ENCODE measurements at regions not wholly inside any gene's neighbourhood (a gene's known extent, or its start where the extent isn't known, plus 50 kb on each side); places are given as distances from the start of the nearest gene placed in this dataset.

DNA sequence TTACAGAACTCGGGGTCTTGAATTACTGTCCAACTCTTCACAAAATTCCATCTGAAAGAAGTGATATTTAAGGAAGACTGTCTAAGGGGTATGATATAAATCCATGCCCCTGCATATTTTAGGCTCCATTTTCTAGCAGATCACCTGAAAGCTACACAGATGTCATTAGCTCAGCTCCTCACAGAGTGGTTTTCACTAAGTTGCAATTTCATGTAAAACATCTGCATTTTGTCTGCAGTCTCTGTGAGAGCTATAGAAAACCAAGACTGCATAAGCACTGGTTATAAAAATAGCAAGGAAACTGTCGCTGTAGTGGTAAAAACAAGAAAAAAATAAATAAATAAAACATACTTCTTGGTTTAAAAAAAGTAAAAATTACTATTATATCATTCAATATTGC, 103.4 kb downstream of the RPL27A start:
- H3K4me1 ChIP-seq (ENCODE audit: low read length) = no peaks in the 10 kb centered on the region
- H3K79me2 ChIP-seq (ENCODE audit: low read length) = no peaks in the 10 kb centered on the region
- H3K4me2 ChIP-seq (ENCODE audit: low read depth, low read length, poor library complexity, severe bottlenecking) = no peak overlapping the region
- DNase-seq = no peak
- no peaks in the 10 kb centered on the region for H3K9me3 ChIP-seq (ENCODE audit: low read length)
- no peak overlapping the region for H3K27ac ChIP-seq (ENCODE audit: low read length)
- H3K4me3 ChIP-seq (ENCODE audit: low read length) = no peak overlapping the region
- H3K9me2 ChIP-seq (replicated peaks; ENCODE audit: insufficient read depth, low read length) = no peaks in the 10 kb centered on the region
- no peaks in the 10 kb centered on the region for H3K36me3 ChIP-seq (ENCODE audit: insufficient read depth, low read length)
- no peaks in the 10 kb centered on the region for H4K20me1 ChIP-seq (ENCODE audit: insufficient read depth, low read depth, low read length)
- no peak overlapping the region for H2AFZ ChIP-seq (ENCODE audit: low read length)
- no peaks in the 10 kb centered on the region for H3K27me3 ChIP-seq (ENCODE audit: low read length)
- no peak overlapping the region for H3K9ac ChIP-seq (ENCODE audit: low read length)

DNA sequence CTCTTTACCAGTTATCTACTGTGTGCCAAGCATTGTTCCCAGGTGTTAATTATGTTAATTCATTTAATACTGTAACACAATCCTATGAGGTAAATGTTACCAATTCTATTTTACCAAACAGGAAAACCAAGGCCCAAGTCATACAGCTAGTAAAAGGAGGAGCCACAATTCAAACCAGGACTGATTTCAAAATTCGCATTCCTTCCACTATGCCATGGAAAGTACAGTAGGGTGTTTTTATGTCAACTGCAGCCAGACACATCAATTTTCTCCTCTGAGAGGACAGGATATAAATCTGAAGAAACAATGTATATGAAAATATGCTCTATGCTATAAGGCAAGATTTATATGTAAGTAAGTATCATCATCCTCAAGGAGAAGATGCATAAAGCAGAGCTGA, 104.3 kb downstream of the RPL27A start:
- Histone ChIP-seq H3K9me3 (ENCODE audit: low read length) (no peaks in the 10 kb centered on the region), H3K4me3 (ENCODE audit: low read length) (no peak overlapping the region), H3K27ac (ENCODE audit: low read length) (no peak overlapping the region), H3K4me1 (ENCODE audit: low read length) (no peaks in the 10 kb centered on the region), H3K9ac (ENCODE audit: low read length) (no peak overlapping the region), H3K4me2 (ENCODE audit: low read depth, low read length, poor library complexity, severe bottlenecking) (no peak overlapping the region), H2AFZ (ENCODE audit: low read length) (no peak overlapping the region), H3K27me3 (ENCODE audit: low read length) (no peaks in the 10 kb centered on the region), H3K9me2 (replicated peaks; ENCODE audit: insufficient read depth, low read length) (no peaks in the 10 kb centered on the region), H3K36me3 (ENCODE audit: insufficient read depth, low read length) (no peaks in the 10 kb centered on the region), H4K20me1 (ENCODE audit: insufficient read depth, low read depth, low read length) (no peaks in the 10 kb centered on the region), H3K79me2 (ENCODE audit: low read length) (no peaks in the 10 kb centered on the region)
- no peak for DNase-seq

GRCh38 chr11:8787372-8787771, 104.8 kb downstream of the RPL27A start:
- Histone ChIP-seq H3K9me2 (replicated peaks; ENCODE audit: insufficient read depth, low read length) (no peaks in the 10 kb centered on the region), H3K4me2 (ENCODE audit: low read depth, low read length, poor library complexity, severe bottlenecking) (no peak overlapping the region), H3K36me3 (ENCODE audit: insufficient read depth, low read length) (no peaks in the 10 kb centered on the region), H3K9me3 (ENCODE audit: low read length) (no peaks in the 10 kb centered on the region), H3K9ac (ENCODE audit: low read length) (no peak overlapping the region), H3K79me2 (ENCODE audit: low read length) (no peaks in the 10 kb centered on the region), H3K4me3 (ENCODE audit: low read length) (no peak overlapping the region), H3K4me1 (ENCODE audit: low read length) (no peaks in the 10 kb centered on the region), H4K20me1 (ENCODE audit: insufficient read depth, low read depth, low read length) (no peaks in the 10 kb centered on the region), H3K27ac (ENCODE audit: low read length) (no peak overlapping the region), H3K27me3 (ENCODE audit: low read length) (no peaks in the 10 kb centered on the region), H2AFZ (ENCODE audit: low read length) (no peak overlapping the region)
- no peak for DNase-seq

DNA sequence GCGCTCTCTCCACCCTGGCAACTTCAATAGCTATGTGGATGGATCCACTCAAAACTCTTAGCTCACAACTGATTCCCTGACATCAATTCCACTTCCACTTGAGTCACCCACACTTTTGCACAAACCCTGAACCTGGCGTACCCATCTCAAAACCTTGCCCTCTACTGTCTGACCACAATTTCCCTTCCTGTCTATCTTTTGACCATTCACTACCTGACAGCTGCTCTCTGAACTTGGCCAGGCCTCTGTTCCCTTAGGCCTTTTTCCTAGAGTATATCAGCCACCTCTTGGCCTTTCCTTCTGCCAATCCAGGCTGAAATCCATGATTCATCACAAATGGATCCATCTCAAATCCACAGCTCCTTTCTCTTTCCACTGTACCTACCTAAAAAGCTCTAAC, 106.0 kb downstream of the RPL27A start:
- Histone ChIP-seq H4K20me1 (ENCODE audit: insufficient read depth, low read depth, low read length) (no peaks in the 10 kb centered on the region), H3K27ac (ENCODE audit: low read length) (no peak overlapping the region), H3K9me3 (ENCODE audit: low read length) (no peaks in the 10 kb centered on the region), H3K9ac (ENCODE audit: low read length) (no peak overlapping the region), H2AFZ (ENCODE audit: low read length) (no peak overlapping the region), H3K4me1 (ENCODE audit: low read length) (no peaks in the 10 kb centered on the region), H3K9me2 (replicated peaks; ENCODE audit: insufficient read depth, low read length) (no peaks in the 10 kb centered on the region), H3K27me3 (ENCODE audit: low read length) (no peaks in the 10 kb centered on the region), H3K36me3 (ENCODE audit: insufficient read depth, low read length) (no peaks in the 10 kb centered on the region), H3K4me3 (ENCODE audit: low read length) (no peak overlapping the region), H3K4me2 (ENCODE audit: low read depth, low read length, poor library complexity, severe bottlenecking) (no peak overlapping the region), H3K79me2 (ENCODE audit: low read length) (no peaks in the 10 kb centered on the region)
- no peak for DNase-seq

GRCh38 chr11:8789864-8790263, 107.3 kb downstream of the RPL27A start:
- Histone ChIP-seq H3K9me3 (ENCODE audit: low read length) (no peaks in the 10 kb centered on the region), H3K4me1 (ENCODE audit: low read length) (no peaks in the 10 kb centered on the region), H3K36me3 (ENCODE audit: insufficient read depth, low read length) (no peaks in the 10 kb centered on the region), H4K20me1 (ENCODE audit: insufficient read depth, low read depth, low read length) (no peaks in the 10 kb centered on the region), H2AFZ (ENCODE audit: low read length) (no peak overlapping the region), H3K27me3 (ENCODE audit: low read length) (no peaks in the 10 kb centered on the region), H3K9me2 (replicated peaks; ENCODE audit: insufficient read depth, low read length) (no peaks in the 10 kb centered on the region), H3K79me2 (ENCODE audit: low read length) (no peaks in the 10 kb centered on the region), H3K27ac (ENCODE audit: low read length) (no peak overlapping the region), H3K4me2 (ENCODE audit: low read depth, low read length, poor library complexity, severe bottlenecking) (no peak overlapping the region), H3K9ac (ENCODE audit: low read length) (no peak overlapping the region), H3K4me3 (ENCODE audit: low read length) (no peak overlapping the region)
- no peak for DNase-seq

DNA sequence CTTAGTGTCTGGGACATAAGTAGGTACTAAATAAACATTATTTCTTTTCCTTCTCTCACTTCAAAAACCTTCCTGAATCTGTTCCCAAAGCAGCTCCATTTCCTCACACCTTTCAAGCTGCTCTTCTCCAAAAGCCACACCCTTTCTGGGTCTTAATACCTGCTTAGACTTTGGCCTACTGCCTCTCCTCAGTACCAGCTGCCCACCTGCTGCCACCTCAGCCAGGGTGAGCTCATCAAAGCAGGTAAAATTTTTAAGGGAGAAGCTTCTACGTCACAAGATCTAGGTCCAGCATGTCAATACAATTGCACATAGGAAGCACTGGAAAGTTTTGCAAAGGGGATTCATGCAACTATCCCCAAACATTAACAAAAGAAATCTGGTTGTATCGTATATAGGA, 108.4 kb downstream of the RPL27A start:
- H3K4me3 ChIP-seq (ENCODE audit: low read length) = no peak overlapping the region
- H4K20me1 ChIP-seq (ENCODE audit: insufficient read depth, low read depth, low read length) = no peaks in the 10 kb centered on the region
- H3K9me3 ChIP-seq (ENCODE audit: low read length) = no peaks in the 10 kb centered on the region
- no peak overlapping the region for H3K27ac ChIP-seq (ENCODE audit: low read length)
- no peaks in the 10 kb centered on the region for H3K9me2 ChIP-seq (replicated peaks; ENCODE audit: insufficient read depth, low read length)
- no peak overlapping the region for H3K4me2 ChIP-seq (ENCODE audit: low read depth, low read length, poor library complexity, severe bottlenecking)
- H3K4me1 ChIP-seq (ENCODE audit: low read length) = no peaks in the 10 kb centered on the region
- H2AFZ ChIP-seq (ENCODE audit: low read length) = no peak overlapping the region
- no peaks in the 10 kb centered on the region for H3K27me3 ChIP-seq (ENCODE audit: low read length)
- no peak overlapping the region for H3K9ac ChIP-seq (ENCODE audit: low read length)
- no peak for DNase-seq
- H3K36me3 ChIP-seq (ENCODE audit: insufficient read depth, low read length) = no peaks in the 10 kb centered on the region
- H3K79me2 ChIP-seq (ENCODE audit: low read length) = no peaks in the 10 kb centered on the region

GRCh38 chr11:8792710-8793109, 110.1 kb downstream of the RPL27A start:
- H3K27me3 ChIP-seq (ENCODE audit: low read length) = no peaks in the 10 kb centered on the region
- H3K9me2 ChIP-seq (replicated peaks; ENCODE audit: insufficient read depth, low read length) = no peaks in the 10 kb centered on the region
- no peak overlapping the region for H3K9ac ChIP-seq (ENCODE audit: low read length)
- DNase-seq = no peak
- no peak overlapping the region for H3K4me2 ChIP-seq (ENCODE audit: low read depth, low read length, poor library complexity, severe bottlenecking)
- no peak overlapping the region for H3K27ac ChIP-seq (ENCODE audit: low read length)
- H2AFZ ChIP-seq (ENCODE audit: low read length) = no peak overlapping the region
- H3K4me1 ChIP-seq (ENCODE audit: low read length) = no peaks in the 10 kb centered on the region
- no peaks in the 10 kb centered on the region for H3K9me3 ChIP-seq (ENCODE audit: low read length)
- H3K36me3 ChIP-seq (ENCODE audit: insufficient read depth, low read length) = no peaks in the 10 kb centered on the region
- H4K20me1 ChIP-seq (ENCODE audit: insufficient read depth, low read depth, low read length) = no peaks in the 10 kb centered on the region
- no peak overlapping the region for H3K4me3 ChIP-seq (ENCODE audit: low read length)
- H3K79me2 ChIP-seq (ENCODE audit: low read length) = no peaks in the 10 kb centered on the region

- no peaks in the 10 kb centered on the region for H3K79me2 ChIP-seq (ENCODE audit: low read length)
- H3K9ac ChIP-seq (ENCODE audit: low read length) = no peak overlapping the region
- H3K27me3 ChIP-seq (ENCODE audit: low read length) = no peaks in the 10 kb centered on the region
- H3K4me3 ChIP-seq (ENCODE audit: low read length) = no peak overlapping the region
- DNase-seq = no peak
- H3K4me2 ChIP-seq (ENCODE audit: low read depth, low read length, poor library complexity, severe bottlenecking) = no peak overlapping the region
- H2AFZ ChIP-seq (ENCODE audit: low read length) = no peak overlapping the region
- H3K9me3 ChIP-seq (ENCODE audit: low read length) = no peaks in the 10 kb centered on the region
- no peak overlapping the region for H3K27ac ChIP-seq (ENCODE audit: low read length)
- no peaks in the 10 kb centered on the region for H3K4me1 ChIP-seq (ENCODE audit: low read length)
- no peaks in the 10 kb centered on the region for H3K9me2 ChIP-seq (replicated peaks; ENCODE audit: insufficient read depth, low read length)
- H4K20me1 ChIP-seq (ENCODE audit: insufficient read depth, low read depth, low read length) = no peaks in the 10 kb centered on the region
- H3K36me3 ChIP-seq (ENCODE audit: insufficient read depth, low read length) = no peaks in the 10 kb centered on the region
Observed at GRCh38 chr11:8793114-8793777, 110.7 kb downstream of the RPL27A start.

- Histone ChIP-seq H4K20me1 (ENCODE audit: insufficient read depth, low read depth, low read length) (no peaks in the 10 kb centered on the region), H3K27ac (ENCODE audit: low read length) (no peak overlapping the region), H3K9me3 (ENCODE audit: low read length) (no peaks in the 10 kb centered on the region), H3K9me2 (replicated peaks; ENCODE audit: insufficient read depth, low read length) (no peaks in the 10 kb centered on the region), H3K4me2 (ENCODE audit: low read depth, low read length, poor library complexity, severe bottlenecking) (no peak overlapping the region), H3K79me2 (ENCODE audit: low read length) (no peaks in the 10 kb centered on the region), H3K36me3 (ENCODE audit: insufficient read depth, low read length) (no peaks in the 10 kb centered on the region), H3K4me3 (ENCODE audit: low read length) (no peak overlapping the region), H2AFZ (ENCODE audit: low read length) (no peak overlapping the region), H3K9ac (ENCODE audit: low read length) (no peak overlapping the region), H3K27me3 (ENCODE audit: low read length) (no peaks in the 10 kb centered on the region), H3K4me1 (ENCODE audit: low read length) (no peaks in the 10 kb centered on the region)
- DNase-seq = no peak
Observed at GRCh38 chr11:8794126-8794525, 111.5 kb downstream of the RPL27A start.
